ENCODE measurements at regions not wholly inside any gene's neighbourhood (a gene's known extent, or its start where the extent isn't known, plus 50 kb on each side); places are given as distances from the start of the nearest gene placed in this dataset.

DNA sequence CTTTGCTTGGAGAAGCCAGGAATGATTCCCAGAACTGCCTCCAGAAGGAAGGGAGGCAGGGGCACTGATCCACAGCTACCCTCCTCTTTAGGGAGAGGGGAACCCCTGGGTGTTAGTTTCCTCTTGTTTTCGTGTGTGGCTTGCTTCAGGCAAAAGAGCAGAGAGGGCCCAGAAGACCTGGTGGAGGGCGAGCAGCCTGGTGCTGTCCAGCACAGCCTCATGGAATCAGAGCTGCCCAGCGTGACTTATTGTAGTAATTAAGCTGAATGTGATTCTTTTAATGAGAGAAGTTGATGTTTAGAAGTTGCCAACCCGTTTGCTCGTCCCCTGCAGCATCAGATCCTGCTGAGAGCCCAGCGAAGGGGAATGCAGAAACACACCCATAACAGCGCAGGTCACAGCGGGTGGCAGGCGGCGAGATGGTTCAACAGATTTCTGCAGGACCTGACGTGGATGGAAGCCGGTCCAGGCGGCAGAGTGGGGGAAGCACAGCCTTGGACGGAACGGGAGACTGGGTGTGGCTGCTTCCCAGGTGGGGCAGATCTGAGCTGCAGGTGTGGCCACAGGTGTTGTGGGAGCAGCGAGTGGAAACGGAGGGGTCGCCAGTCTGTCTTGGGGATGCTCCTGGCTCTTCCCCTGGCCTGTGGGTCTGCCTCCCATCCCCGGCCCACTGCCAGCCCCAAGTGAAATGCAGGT lies 53.7 kb upstream of the SHH start:
- no peaks in the 10 kb centered on the region for H3K4me1 ChIP-seq
- no peak overlapping the region for H3K27ac ChIP-seq
- H3K36me3 ChIP-seq: no peaks in the 10 kb centered on the region
- no peak overlapping the region for H3K4me3 ChIP-seq
- peak in 1 of 2 donors; percentile 54 for DNase-seq
- H3K9me3 ChIP-seq: no peaks in the 10 kb centered on the region
- intact Hi-C loops (cut with DNase I; ENCODE audit: low total_unique reads): no loop called here
- peaks cover 0 to 17% of the 10 kb centered on the region in 2 donors for H3K27me3 ChIP-seq
- TF ChIP-seq, protein P1, sequence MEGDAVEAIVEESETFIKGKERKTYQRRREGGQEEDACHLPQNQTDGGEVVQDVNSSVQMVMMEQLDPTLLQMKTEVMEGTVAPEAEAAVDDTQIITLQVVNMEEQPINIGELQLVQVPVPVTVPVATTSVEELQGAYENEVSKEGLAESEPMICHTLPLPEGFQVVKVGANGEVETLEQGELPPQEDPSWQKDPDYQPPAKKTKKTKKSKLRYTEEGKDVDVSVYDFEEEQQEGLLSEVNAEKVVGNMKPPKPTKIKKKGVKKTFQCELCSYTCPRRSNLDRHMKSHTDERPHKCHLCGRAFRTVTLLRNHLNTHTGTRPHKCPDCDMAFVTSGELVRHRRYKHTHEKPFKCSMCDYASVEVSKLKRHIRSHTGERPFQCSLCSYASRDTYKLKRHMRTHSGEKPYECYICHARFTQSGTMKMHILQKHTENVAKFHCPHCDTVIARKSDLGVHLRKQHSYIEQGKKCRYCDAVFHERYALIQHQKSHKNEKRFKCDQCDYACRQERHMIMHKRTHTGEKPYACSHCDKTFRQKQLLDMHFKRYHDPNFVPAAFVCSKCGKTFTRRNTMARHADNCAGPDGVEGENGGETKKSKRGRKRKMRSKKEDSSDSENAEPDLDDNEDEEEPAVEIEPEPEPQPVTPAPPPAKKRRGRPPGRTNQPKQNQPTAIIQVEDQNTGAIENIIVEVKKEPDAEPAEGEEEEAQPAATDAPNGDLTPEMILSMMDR (IDR thresholded peaks at IDR 0.05): no peak

DNA sequence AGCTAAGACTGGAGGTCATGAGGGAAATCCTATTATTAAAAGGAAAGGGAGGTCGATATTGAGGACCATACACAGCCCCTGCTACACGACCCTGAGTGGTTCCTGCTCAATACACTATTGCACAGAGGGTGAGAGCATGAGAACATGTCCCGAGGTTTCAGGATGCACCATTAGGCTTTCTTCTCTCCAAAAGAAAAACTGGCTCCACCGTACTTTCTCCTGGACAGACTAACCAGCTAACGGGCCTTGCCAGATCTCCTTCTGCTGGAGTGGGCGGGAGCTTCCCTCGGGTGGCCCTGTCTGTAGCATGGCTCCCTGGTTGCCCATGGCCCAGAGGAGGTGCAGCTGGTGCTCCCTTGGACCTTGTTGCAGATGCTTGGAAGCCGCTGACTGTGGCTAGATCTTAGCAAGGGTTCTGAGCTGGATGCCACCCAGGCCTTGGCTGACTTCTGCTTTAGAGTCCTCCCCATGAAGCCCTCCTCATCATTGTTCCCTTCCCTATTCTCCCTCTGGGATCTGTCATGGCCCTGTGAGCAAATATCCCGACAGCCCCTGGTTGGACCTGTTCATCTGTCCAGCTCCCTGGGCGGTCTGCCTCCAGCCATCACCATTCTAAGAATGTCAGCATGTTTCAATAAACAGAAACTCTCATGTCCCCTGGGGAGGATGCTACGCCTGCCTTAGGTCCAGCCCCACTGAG lies 52.9 kb upstream of the SHH start:
- no peaks in the 10 kb centered on the region for H3K36me3 ChIP-seq
- no peak overlapping the region for H3K4me3 ChIP-seq
- peak in 1 of 2 donors; percentile 27 for DNase-seq
- H3K27ac ChIP-seq: no peak overlapping the region
- intact Hi-C loops (cut with DNase I; ENCODE audit: low total_unique reads): no loop called here
- TF ChIP-seq, protein P1 (IDR thresholded peaks at IDR 0.05): no peak
- H3K4me1 ChIP-seq: no peaks in the 10 kb centered on the region
- no peaks in the 10 kb centered on the region for H3K9me3 ChIP-seq
- peaks cover 0 to 15% of the 10 kb centered on the region in 2 donors for H3K27me3 ChIP-seq

DNA sequence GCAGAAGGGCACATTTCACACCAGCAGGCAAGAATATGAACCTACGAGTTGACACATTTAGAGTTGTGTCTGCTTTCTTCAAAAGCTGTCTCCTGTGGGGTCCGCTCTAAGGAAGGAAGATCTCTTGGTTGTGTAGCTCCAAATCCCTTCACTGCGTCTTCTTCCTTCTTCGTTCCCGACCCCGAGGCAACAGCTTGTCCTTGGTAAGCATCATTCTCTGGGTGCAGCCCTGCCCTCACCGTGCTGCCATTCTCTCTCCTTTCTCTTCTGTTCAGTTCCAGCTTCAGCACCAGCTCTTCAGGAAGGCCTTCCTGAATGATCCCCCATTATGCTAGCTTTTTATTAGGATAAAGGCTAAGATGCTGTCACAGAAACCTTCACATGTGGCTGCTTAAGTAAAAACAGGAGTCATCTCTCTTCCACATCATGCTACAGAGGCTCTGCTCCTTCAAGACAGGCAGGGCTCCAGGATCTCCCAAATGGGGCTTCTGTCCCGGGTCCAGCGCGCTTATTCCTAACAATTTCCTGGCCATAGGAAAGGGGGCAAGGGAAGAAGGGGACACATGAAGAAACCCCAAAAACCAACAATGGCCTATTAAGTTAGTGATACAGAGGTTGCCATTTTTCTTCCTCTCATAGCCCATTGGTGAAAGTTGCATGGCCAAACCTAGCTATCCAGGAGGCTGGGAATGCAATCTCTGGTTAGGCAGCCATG lies 52.2 kb upstream of the SHH start:
- Histone ChIP-seq H3K27ac (no peak overlapping the region), H3K4me3 (no peak overlapping the region), H3K9me3 (no peaks in the 10 kb centered on the region), H3K27me3 (peaks cover 0 to 15% of the 10 kb centered on the region in 2 donors), H3K36me3 (no peaks in the 10 kb centered on the region), H3K4me1 (no peaks in the 10 kb centered on the region)
- intact Hi-C loops (cut with DNase I; ENCODE audit: low total_unique reads): no loop called here
- TF ChIP-seq, protein P1 (IDR thresholded peaks at IDR 0.05): no peak
- peak in 1 of 2 donors; percentile 24 for DNase-seq

DNA sequence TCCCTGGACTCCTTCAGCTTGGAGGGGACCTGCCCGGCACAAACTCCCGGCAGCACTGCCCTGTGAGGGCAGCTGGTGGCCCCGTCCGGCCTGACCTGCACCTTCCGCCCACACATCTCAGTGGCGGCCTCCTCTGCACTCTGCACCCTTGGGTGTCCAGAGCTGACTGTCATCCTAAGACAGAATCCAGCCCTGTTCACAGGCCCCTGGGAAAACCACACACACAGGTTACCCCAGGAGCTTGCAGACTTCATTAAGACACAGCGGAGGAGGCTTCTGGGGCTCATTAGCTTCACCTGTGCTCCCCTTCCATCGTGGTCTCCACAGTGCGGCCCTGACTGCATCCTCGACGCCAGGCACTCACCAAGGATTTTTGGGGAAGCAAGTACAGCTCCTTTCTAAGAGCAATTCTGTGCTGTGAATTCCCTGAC lies 51.5 kb upstream of the SHH start:
- DNase-seq: peak in 1 of 2 donors; percentile 23
- H3K27me3 ChIP-seq: peaks cover 0 to 15% of the 10 kb centered on the region in 2 donors

More for the DNA sequence above, 51.5 kb upstream of the SHH start:
- intact Hi-C loops (cut with DNase I; ENCODE audit: low total_unique reads): no loop called here
- Histone ChIP-seq H3K9me3 (no peaks in the 10 kb centered on the region), H3K4me1 (no peaks in the 10 kb centered on the region), H3K4me3 (no peak overlapping the region), H3K27ac (no peak overlapping the region), H3K36me3 (no peaks in the 10 kb centered on the region)
- TF ChIP-seq, protein P1 (IDR thresholded peaks at IDR 0.05): no peak
